Muscle layer of duodenum (tissue), 2 donors: ENCODE measurements at regions not wholly inside any gene's neighbourhood (a gene's known extent, or its start where the extent isn't known, plus 50 kb on each side); places are given as distances from the start of the nearest gene placed in this dataset.

Experiments used
- H3K27ac ChIP-seq: one replicate; pipeline ENCODE4 v1.7.0; 2013; ENCODE audit warnings: mild to moderate bottlenecking, low read length
- H3K27me3 ChIP-seq: one replicate; pipeline ENCODE4 v1.7.0; 2013; ENCODE audit warnings: low read depth, mild to moderate bottlenecking, control low read depth, low read length
- H3K36me3 ChIP-seq, 2 donors: one replicate each; pipeline ENCODE4 v1.7.0; 2013; ENCODE audit warnings: low read length in 2 of 2, control low read depth in 1 of 2, mild to moderate bottlenecking in 1 of 2; ENCODE audit not compliant: insufficient read depth in 2 of 2, control insufficient read depth in 1 of 2
- H3K4me1 ChIP-seq, 2 donors: one replicate each; pipeline ENCODE4 v1.7.0; 2013; ENCODE audit warnings: low read length in 2 of 2, mild to moderate bottlenecking in 2 of 2, control low read depth in 1 of 2, moderate library complexity in 1 of 2; ENCODE audit not compliant: insufficient read depth in 2 of 2, control insufficient read depth in 1 of 2
- H3K4me3 ChIP-seq, 2 donors: one replicate each; pipeline ENCODE4 v1.7.0; 2013; ENCODE audit warnings: low read length in 2 of 2, low read depth in 1 of 2, mild to moderate bottlenecking in 1 of 2
- H3K9me3 ChIP-seq, 2 donors: one replicate each; pipeline ENCODE4 v1.7.0; 2013; ENCODE audit warnings: low read length in 2 of 2, control low read depth in 1 of 2, mild to moderate bottlenecking in 1 of 2; ENCODE audit not compliant: control insufficient read depth in 1 of 2
- donor health status: healthy.

- Histone ChIP-seq H3K27me3 (no peaks in the 10 kb centered on the region), H3K4me1 (no peaks in the 10 kb centered on the region), H3K36me3 (no peaks in the 10 kb centered on the region), H3K9me3 (no peaks in the 10 kb centered on the region), H3K4me3 (no peak overlapping the region), H3K27ac (no peak overlapping the region)
Measured at GRCh38 chr2:5484868-5485267, 207.3 kb upstream of the SOX11 start.

- Histone ChIP-seq H3K4me1 (no peaks in the 10 kb centered on the region), H3K27ac (no peak overlapping the region)
Measured at GRCh38 chr2:5491523-5491922, 200.7 kb upstream of the SOX11 start.

DNA sequence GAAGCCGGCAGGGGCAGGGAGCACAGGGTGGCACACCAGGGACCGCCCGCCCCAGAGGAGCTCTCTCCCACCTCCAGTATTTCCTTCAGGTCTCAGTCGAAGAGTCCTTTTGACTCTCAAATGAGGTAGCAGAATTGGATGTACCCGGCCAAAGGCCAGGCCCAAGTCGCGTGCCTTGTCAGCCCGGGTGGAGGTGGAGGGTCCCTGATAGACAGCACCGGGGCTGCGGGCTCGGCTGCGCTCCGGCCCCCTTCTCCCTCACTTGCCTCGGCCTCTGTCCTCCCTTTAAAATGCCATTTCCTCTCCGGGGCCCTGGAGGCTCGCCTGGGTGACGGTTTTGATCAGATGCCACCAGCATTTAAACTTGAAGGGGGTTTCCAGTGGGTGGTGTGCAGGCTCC lies 198.9 kb upstream of the SOX11 start:
- no peaks in the 10 kb centered on the region for H3K36me3 ChIP-seq
- H3K27me3 ChIP-seq: no peaks in the 10 kb centered on the region
- H3K4me1 ChIP-seq: no peaks in the 10 kb centered on the region
- H3K27ac ChIP-seq: no peak overlapping the region
- no peaks in the 10 kb centered on the region for H3K9me3 ChIP-seq
- no peak overlapping the region for H3K4me3 ChIP-seq

More at GRCh38 chr2:5491523-5491922, 200.7 kb upstream of the SOX11 start:
- no peaks in the 10 kb centered on the region for H3K27me3 ChIP-seq
- no peaks in the 10 kb centered on the region for H3K9me3 ChIP-seq
- H3K36me3 ChIP-seq: no peaks in the 10 kb centered on the region
- no peak overlapping the region for H3K4me3 ChIP-seq

GRCh38 chr2:5494212-5494611 lies 198.0 kb upstream of the SOX11 start:
- Histone ChIP-seq H3K27me3 (no peaks in the 10 kb centered on the region), H3K27ac (no peak overlapping the region), H3K4me1 (no peaks in the 10 kb centered on the region), H3K4me3 (no peak overlapping the region), H3K9me3 (no peaks in the 10 kb centered on the region), H3K36me3 (no peaks in the 10 kb centered on the region)

DNA sequence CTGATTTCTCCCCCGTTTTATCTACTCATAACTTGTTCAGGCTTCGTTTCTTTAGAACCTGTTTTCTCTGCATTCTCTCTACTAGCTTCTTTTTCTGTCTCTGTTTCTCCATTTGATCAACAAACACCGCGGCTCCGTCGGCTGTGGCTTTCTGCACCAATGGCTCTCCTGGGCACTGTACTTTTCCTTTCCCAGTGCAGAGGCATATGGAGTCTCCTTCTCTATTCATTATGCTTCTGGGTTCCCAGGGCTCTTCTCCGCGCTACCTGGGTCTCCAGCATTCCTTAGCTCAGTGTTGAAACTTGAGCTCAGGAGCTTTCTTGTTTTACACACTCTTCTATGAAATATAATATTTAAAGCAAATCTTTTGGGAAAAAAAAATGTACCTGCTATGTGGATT lies 196.6 kb upstream of the SOX11 start:
- H3K4me3 ChIP-seq: no peak overlapping the region
- H3K9me3 ChIP-seq: no peaks in the 10 kb centered on the region
- no peaks in the 10 kb centered on the region for H3K36me3 ChIP-seq
- H3K4me1 ChIP-seq: no peaks in the 10 kb centered on the region
- H3K27ac ChIP-seq: no peak overlapping the region
- no peaks in the 10 kb centered on the region for H3K27me3 ChIP-seq

DNA sequence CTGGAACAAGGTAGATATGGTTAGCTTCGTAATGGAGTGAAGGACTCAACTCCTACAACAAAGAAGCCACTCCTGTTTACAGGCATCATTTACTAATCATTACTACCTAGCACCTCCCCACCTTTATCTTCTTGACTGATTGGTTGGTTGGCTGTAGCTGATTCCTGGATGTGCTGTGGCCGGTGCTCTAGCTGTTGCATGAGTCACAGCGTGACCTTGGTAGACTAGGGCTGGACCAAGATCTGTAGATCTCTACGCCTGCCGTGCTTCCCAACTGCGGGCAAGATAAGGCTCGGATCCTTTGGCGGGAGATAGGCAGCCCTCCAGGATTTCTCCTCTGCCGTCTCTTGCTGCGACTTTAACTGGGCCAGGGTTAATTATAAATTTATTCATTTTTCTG lies 194.3 kb upstream of the SOX11 start:
- H3K36me3 ChIP-seq: no peaks in the 10 kb centered on the region

GRCh38 chr2:5501807-5502206 lies 190.4 kb upstream of the SOX11 start:
- no peaks in the 10 kb centered on the region for H3K36me3 ChIP-seq
- H3K4me1 ChIP-seq: no peaks in the 10 kb centered on the region
- H3K27ac ChIP-seq: no peak overlapping the region
- no peaks in the 10 kb centered on the region for H3K27me3 ChIP-seq
- H3K9me3 ChIP-seq: no peaks in the 10 kb centered on the region
- no peak overlapping the region for H3K4me3 ChIP-seq

More for the DNA sequence above, 194.3 kb upstream of the SOX11 start:
- H3K27ac ChIP-seq: no peak overlapping the region
- H3K9me3 ChIP-seq: no peaks in the 10 kb centered on the region
- H3K4me3 ChIP-seq: no peak overlapping the region
- no peaks in the 10 kb centered on the region for H3K4me1 ChIP-seq
- no peaks in the 10 kb centered on the region for H3K27me3 ChIP-seq

DNA sequence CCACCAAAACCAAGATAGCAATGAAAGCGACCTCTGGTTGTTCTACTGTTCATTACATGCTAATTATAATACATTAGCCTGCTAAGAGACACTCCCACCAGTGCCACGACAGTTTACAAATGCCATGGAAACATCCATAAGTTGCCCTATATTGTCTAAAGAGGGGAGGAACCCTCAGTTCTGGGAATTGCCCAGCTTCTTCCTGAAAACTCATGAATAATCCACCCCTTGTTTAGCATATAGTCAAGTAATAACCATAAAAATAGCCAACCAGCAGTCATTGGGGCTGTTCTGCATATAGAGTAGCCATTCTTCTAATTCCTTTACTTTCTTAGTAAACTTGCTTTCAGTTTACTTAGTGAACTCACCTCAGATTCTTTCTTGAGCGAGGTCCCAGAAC lies 189.8 kb upstream of the SOX11 start:
- Histone ChIP-seq H3K9me3 (no peaks in the 10 kb centered on the region), H3K36me3 (no peaks in the 10 kb centered on the region), H3K4me3 (no peak overlapping the region), H3K4me1 (no peaks in the 10 kb centered on the region), H3K27ac (no peak overlapping the region), H3K27me3 (no peaks in the 10 kb centered on the region)

DNA sequence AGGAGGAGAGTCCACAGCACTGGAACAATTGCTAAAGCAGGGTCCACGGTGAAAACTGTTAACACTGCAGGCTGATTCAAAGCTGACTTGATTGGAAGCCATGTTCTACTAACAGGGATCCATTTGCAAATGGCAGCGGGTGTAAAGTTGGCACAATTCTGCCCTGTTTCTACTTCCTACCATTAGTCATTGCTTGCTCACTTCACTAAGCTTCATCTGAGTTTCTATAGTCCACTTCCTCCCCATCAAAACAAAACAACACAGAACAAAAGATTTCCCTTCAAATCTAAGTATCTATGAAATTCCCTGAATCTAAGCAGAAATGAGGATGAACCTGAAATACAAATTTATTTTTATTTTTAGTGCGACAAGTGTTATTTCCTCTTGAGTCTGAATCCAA lies 187.4 kb upstream of the SOX11 start:
- no peak overlapping the region for H3K4me3 ChIP-seq
- H3K9me3 ChIP-seq: no peaks in the 10 kb centered on the region
- H3K4me1 ChIP-seq: no peaks in the 10 kb centered on the region
- no peaks in the 10 kb centered on the region for H3K27me3 ChIP-seq
- H3K27ac ChIP-seq: no peak overlapping the region
- H3K36me3 ChIP-seq: no peaks in the 10 kb centered on the region

- H3K4me1 ChIP-seq: no peaks in the 10 kb centered on the region
- no peaks in the 10 kb centered on the region for H3K36me3 ChIP-seq
- no peak overlapping the region for H3K4me3 ChIP-seq
- H3K27me3 ChIP-seq: no peaks in the 10 kb centered on the region
- H3K27ac ChIP-seq: no peak overlapping the region
- no peaks in the 10 kb centered on the region for H3K9me3 ChIP-seq
Measured at GRCh38 chr2:5507367-5507766, 184.8 kb upstream of the SOX11 start.

- Histone ChIP-seq H3K4me1 (no peaks in the 10 kb centered on the region), H3K9me3 (no peaks in the 10 kb centered on the region), H3K27me3 (no peaks in the 10 kb centered on the region), H3K36me3 (no peaks in the 10 kb centered on the region), H3K27ac (no peak overlapping the region), H3K4me3 (no peak overlapping the region)
Measured at GRCh38 chr2:5509362-5509761, 182.8 kb upstream of the SOX11 start.

DNA sequence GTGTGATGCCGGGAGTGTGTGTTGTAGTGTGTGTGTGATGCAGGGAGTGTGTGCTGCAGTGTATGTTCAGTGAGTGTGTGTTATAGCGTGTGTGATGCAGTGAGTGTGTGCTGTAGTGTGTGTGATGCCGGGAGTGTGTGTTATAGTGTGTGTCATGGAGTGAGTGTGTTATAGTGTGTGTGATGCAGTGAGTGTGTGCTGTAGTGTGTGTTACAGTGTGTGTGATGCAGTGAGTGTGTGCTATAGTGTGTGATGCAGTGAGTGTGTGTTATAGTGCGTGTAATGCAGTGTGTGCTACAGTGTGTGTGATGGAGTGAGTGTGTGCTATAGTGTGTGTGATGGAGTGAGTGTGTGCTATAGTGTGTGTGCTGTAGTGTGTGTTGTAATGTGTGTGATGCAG lies 182.1 kb upstream of the SOX11 start:
- Histone ChIP-seq H3K27me3 (no peaks in the 10 kb centered on the region), H3K27ac (no peak overlapping the region), H3K9me3 (no peaks in the 10 kb centered on the region), H3K4me1 (no peaks in the 10 kb centered on the region), H3K4me3 (no peak overlapping the region), H3K36me3 (no peaks in the 10 kb centered on the region)
